ENCODE measurements at regions not wholly inside any gene's neighbourhood (a gene's known extent, or its start where the extent isn't known, plus 50 kb on each side); places are given as distances from the start of the nearest gene placed in this dataset.

GRCh38 chr11:134759855-134760254, 347.8 kb upstream of the B3GAT1 start:
- no peak overlapping the region for H4K91ac ChIP-seq (replicated peaks; ENCODE audit: insufficient read length, low read length)
- H2AFZ ChIP-seq (ENCODE audit: low read length) = no peak overlapping the region
- no peak overlapping the region for H4K5ac ChIP-seq (ENCODE audit: insufficient read length, low read depth, low read length)
- H3K4me1 ChIP-seq (replicated peaks in 1 of 4; ENCODE audit: control insufficient read depth in 3 of 4, insufficient read depth in 4 of 4, low read length in 3 of 4) = peaks cover 0 to 2% (median 0%) of the 10 kb centered on the region in 4 experiments; a peak in 1 of 7 replicates
- H3K18ac ChIP-seq (ENCODE audit: extremely low read depth, low read length) = no peak overlapping the region
- no peaks in the 10 kb centered on the region for H3K9me3 ChIP-seq (ENCODE audit: insufficient read depth in 2 of 2, low read depth in 1 of 2, low read length in 1 of 2)
- H3K79me2 ChIP-seq (ENCODE audit: control insufficient read depth in 1 of 2, insufficient read depth in 2 of 2, low read length in 2 of 2) = no peaks in the 10 kb centered on the region
- WGBS, 2 experiments (ENCODE audit: extremely low coverage in 1 of 2, insufficient coverage in 1 of 2, insufficient read length in 1 of 2, insufficient replicate concordance in 2 of 2, low coverage in 1 of 2, low lambda C conversion rate in 2 of 2, missing lambda C conversion rate in 1 of 2) = 71% methylated on average over 10 of the region's 11 CpGs; no CpG with 5 or more reads in 1 of the 2 experiments
- H2BK15ac ChIP-seq (ENCODE audit: low read length) = no peak overlapping the region
- no peak overlapping the region for H3K4ac ChIP-seq (replicated peaks; ENCODE audit: insufficient read length, low read depth, low read length)
- no peaks in the 10 kb centered on the region for H4K20me1 ChIP-seq (replicated peaks in 1 of 2; ENCODE audit: control insufficient read depth in 1 of 2, insufficient read depth in 2 of 2, low read length in 2 of 2)
- H3K23ac ChIP-seq (ENCODE audit: insufficient read length) = no peak overlapping the region
- H2BK20ac ChIP-seq (ENCODE audit: low read length) = no peak overlapping the region
- H3K14ac ChIP-seq (ENCODE audit: insufficient read length) = no peak overlapping the region
- no peak overlapping the region for H3K4me2 ChIP-seq (ENCODE audit: insufficient read depth in 1 of 2, low read depth in 2 of 2, low read length in 2 of 2)
- CTCF ChIA-PET (ENCODE audit: partially characterized antibody) = interaction anchor here (0.8 kb wide), 1 partner anchor 34 kb away, joined by 3 read pairs; no protein-coding TSS in a partner anchor
- no peak overlapping the region for H3K56ac ChIP-seq (replicated peaks; ENCODE audit: insufficient read length, low read depth, low read length)
- H3K27me3 ChIP-seq (replicated peaks in 1 of 4; ENCODE audit: control insufficient read depth in 3 of 4, extremely low read depth in 1 of 4, insufficient read depth in 3 of 4, low read length in 3 of 4) = no peaks in the 10 kb centered on the region
- no peak overlapping the region for H3K9ac ChIP-seq (replicated peaks in 1 of 4; ENCODE audit: extremely low read depth in 1 of 4, low read depth in 3 of 4, low read length in 3 of 4)
- H3K36me3 ChIP-seq (ENCODE audit: control insufficient read depth in 2 of 4, insufficient read depth in 4 of 4, low read length in 3 of 4) = no peaks in the 10 kb centered on the region
- no peak overlapping the region for H2BK120ac ChIP-seq (replicated peaks; ENCODE audit: low read depth, low read length)
- no peak for FAIRE-seq
- no peak overlapping the region for H2AK5ac ChIP-seq (ENCODE audit: low read depth, low read length)
- H3K27ac ChIP-seq (ENCODE audit: low read depth, low read length) = no peak overlapping the region
- POLR2A ChIA-PET (ENCODE audit: partially characterized antibody) = interaction anchor here (0.7 kb wide), 1 partner anchor 394 kb away, joined by 3 read pairs; no protein-coding TSS in a partner anchor
- H3K79me1 ChIP-seq (ENCODE audit: low read depth, low read length) = no peaks in the 10 kb centered on the region
- no peak for DNase-seq (ENCODE audit: low read depth in 1 of 2, low spot score in 2 of 2)
- H3K4me3 ChIP-seq (ENCODE audit: extremely low read depth in 1 of 4, insufficient read depth in 2 of 4, low read depth in 3 of 4, low read length in 4 of 4) = no peak overlapping the region
- no peak overlapping the region for H4K8ac ChIP-seq (ENCODE audit: extremely low read depth, insufficient read depth, low read length)
- H2BK5ac ChIP-seq (ENCODE audit: low read depth, low read length) = no peak overlapping the region
- H3K23me2 ChIP-seq (ENCODE audit: low read depth, low read length) = no peaks in the 10 kb centered on the region
- no peak overlapping the region for H2BK12ac ChIP-seq (ENCODE audit: low read depth, low read length)
- TF ChIP-seq SRF (IDR thresholded peaks at IDR 0.05; ENCODE audit: low read depth, low read length) = no peak
- no peak for TF ChIP-seq BACH1 (IDR thresholded peaks at IDR 0.05; ENCODE audit: low read length)
- no peak for TF ChIP-seq TBP (IDR thresholded peaks at IDR 0.05; ENCODE audit: low read depth, low read length)
- TF ChIP-seq KDM4A (IDR thresholded peaks at IDR 0.05; ENCODE audit: low read depth, low read length, severe bottlenecking) = no peak
- TF ChIP-seq E2F6 (IDR thresholded peaks at IDR 0.05) = no peak
